ENCODE measurements at regions not wholly inside any gene's neighbourhood (a gene's known extent, or its start where the extent isn't known, plus 50 kb on each side); places are given as distances from the start of the nearest gene placed in this dataset.

GRCh38 chr4:43373201-43373600, 480.7 kb downstream of the GRXCR1 start:
- TF ChIP-seq POLR2A (IDR thresholded peaks at IDR 0.05) (no peak), CTCF (IDR thresholded peaks at IDR 0.05) (no peak)
